K562 (cell line): ENCODE measurements at regions not wholly inside any gene's neighbourhood (a gene's known extent, or its start where the extent isn't known, plus 50 kb on each side); places are given as distances from the start of the nearest gene placed in this dataset.
"Not testable (repeated sequence)": the region's sequence is repeated elsewhere in the genome, so short reads cannot be mapped to it uniquely, and the experiment has no call there.

Experiments
- NR1H2 ChIP-seq: sonication (generic); formaldehyde crosslinking; IDR thresholded peaks from 2 replicates; pipeline ENCODE4 v1.4.0; 2020; ENCODE audit warnings: mild to moderate bottlenecking, missing genetic modification reagents
- PCBP1 ChIP-seq: fragments of 200-400 bp; formaldehyde crosslinking; IDR thresholded peaks from 2 replicates; pipeline ENCODE4 v1.6.1; 2018; ENCODE audit warnings: mild to moderate bottlenecking, low read depth, low read length; ENCODE audit not compliant: poor library complexity, severe bottlenecking
- POLR2A ChIP-seq: fragments of 450-650 bp; conservative IDR thresholded peaks from 2 replicates; pipeline ENCODE4 v1.6.1; 2016
- RAD21 ChIP-seq, 2 experiments: fragments of 250-450 bp in 1 of 2; fragments of 450-650 bp in 1 of 2; sonication (Bioruptor Pico) in 1 of 2; formaldehyde crosslinking in 1 of 2; IDR thresholded peaks in 1 of 2; conservative IDR thresholded peaks in 1 of 2; 2 replicates each; pipeline versions ENCODE4 v1.4.0 to v1.8.0; 2020 to 2022; ENCODE audit warnings: mild to moderate bottlenecking in 2 of 2, moderate library complexity in 1 of 2
- ZZZ3 ChIP-seq: fragments of 450-650 bp; IDR thresholded peaks from 2 replicates; pipeline ENCODE4 v1.6.1; 2016; ENCODE audit warnings: antibody characterized with exemption, mild to moderate bottlenecking, moderate library complexity
- TF ChIP-seq, protein P1 (sequence below): sonication (generic); formaldehyde crosslinking; IDR thresholded peaks from 2 replicates; pipeline ENCODE4 v1.9.0; 2022; ENCODE audit warnings: mild to moderate bottlenecking, missing genetic modification reagents
- TF ChIP-seq, protein P2 (sequence below), 3 experiments: IDR thresholded peaks in 2 of 3; conservative IDR thresholded peaks in 1 of 3; 2 replicates each; pipeline ENCODE4 v1.5.1; 2011 to 2012; ENCODE audit warnings: low read length in 3 of 3, mild to moderate bottlenecking in 3 of 3, control low read depth in 2 of 3, improper control_type of control experiment in 1 of 3, inconsistent platforms in 1 of 3, low read depth in 1 of 3, mixed read lengths in 1 of 3, moderate library complexity in 1 of 3; ENCODE audit not compliant: insufficient read depth in 2 of 3

- TF ChIP-seq ZZZ3; NR1H2; PCBP1; RAD21 (CRISPR knock-in tag; conservative IDR thresholded peaks at IDR 0.05 in 1 of 2, IDR thresholded peaks at IDR 0.05 in 1 of 2); POLR2A: not testable (repeated sequence)
- TF ChIP-seq, protein P1, sequence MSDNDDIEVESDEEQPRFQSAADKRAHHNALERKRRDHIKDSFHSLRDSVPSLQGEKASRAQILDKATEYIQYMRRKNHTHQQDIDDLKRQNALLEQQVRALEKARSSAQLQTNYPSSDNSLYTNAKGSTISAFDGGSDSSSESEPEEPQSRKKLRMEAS, result not testable (repeated sequence)
- TF ChIP-seq, protein P2, sequence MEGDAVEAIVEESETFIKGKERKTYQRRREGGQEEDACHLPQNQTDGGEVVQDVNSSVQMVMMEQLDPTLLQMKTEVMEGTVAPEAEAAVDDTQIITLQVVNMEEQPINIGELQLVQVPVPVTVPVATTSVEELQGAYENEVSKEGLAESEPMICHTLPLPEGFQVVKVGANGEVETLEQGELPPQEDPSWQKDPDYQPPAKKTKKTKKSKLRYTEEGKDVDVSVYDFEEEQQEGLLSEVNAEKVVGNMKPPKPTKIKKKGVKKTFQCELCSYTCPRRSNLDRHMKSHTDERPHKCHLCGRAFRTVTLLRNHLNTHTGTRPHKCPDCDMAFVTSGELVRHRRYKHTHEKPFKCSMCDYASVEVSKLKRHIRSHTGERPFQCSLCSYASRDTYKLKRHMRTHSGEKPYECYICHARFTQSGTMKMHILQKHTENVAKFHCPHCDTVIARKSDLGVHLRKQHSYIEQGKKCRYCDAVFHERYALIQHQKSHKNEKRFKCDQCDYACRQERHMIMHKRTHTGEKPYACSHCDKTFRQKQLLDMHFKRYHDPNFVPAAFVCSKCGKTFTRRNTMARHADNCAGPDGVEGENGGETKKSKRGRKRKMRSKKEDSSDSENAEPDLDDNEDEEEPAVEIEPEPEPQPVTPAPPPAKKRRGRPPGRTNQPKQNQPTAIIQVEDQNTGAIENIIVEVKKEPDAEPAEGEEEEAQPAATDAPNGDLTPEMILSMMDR (IDR thresholded peaks at IDR 0.05 in 2 of 3, conservative IDR thresholded peaks at IDR 0.05 in 1 of 3; ENCODE audit: insufficient read depth in 2 of 3, low read depth in 1 of 3, low read length in 3 of 3), result not testable (repeated sequence)
These were observed 107.4 kb downstream of the LMO4 start for GRCh38 chr1:87436115-87436514.
